ENCODE measurements at regions not wholly inside any gene's neighbourhood (a gene's known extent, or its start where the extent isn't known, plus 50 kb on each side); places are given as distances from the start of the nearest gene placed in this dataset.

DNA sequence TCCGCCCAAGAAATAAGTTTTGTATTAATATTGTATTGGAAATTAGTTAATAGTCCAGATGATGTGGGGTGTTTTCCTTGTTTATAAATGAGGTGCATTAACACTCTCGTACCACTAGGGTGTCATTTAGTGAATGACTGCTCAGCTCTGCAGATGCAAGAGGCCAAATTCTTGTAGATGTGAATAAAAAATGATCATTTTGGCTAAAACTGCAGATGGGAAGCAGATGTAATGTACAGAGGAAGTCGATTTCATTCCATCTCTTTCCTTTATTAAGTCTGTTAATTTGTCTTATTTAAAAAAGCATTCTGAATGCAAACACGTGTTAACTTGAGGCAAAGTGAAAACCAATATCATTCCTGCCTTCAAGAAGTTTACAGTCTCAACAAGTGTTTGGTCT, 108.1 kb downstream of the DHX15 start:
- in situ Hi-C loops (cut with MboI; ENCODE audit: low sequenced_read_pairs), result loop anchor here (25.0 kb wide), 1 partner anchor 511 kb away; no protein-coding TSS in a partner anchor

DNA sequence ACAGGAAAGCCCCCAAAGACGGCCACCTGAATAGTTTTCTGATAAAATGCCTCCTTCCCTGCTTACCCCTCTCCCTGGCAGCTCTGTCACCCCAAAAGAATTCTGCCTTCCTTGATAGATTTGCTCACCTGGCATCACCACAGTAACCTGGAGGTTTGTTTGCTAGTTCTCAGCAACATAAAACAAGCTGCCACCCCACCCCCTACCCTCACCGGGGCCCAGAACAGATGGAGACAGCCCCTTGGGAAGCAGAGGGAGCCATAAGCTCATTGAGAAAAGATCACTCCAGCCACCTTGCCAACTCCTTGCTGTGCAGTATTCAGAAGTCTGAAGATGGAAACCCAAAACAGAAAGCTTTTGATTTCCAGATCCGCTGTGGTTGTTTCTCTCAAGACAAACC, 108.6 kb downstream of the DHX15 start:
- in situ Hi-C loops (cut with MboI; ENCODE audit: low sequenced_read_pairs), result loop anchor here (25.0 kb wide), 1 partner anchor 512 kb away; no protein-coding TSS in a partner anchor

DNA sequence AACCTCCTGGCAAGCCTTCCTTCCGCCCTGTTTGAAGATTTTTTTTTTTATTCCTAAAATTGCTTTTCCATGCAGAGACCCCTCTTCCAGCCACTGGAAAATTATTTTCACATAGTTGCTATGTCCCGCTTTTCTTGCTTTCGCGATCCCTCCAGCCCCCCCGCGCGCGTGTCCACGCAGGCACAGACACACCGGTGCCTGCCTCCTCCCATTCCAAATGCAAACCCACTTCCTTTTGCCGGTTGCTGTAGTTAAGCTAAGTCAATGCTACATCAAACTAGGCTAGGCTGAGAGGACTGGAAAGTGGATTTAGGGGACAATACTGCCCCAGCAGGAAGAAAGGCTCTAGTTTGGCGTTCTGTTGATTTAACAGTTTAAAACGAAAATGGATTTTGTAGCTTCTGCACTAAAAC, 111.0 kb downstream of the DHX15 start:
- in situ Hi-C loops (cut with MboI; ENCODE audit: low sequenced_read_pairs), result no loop called here

DNA sequence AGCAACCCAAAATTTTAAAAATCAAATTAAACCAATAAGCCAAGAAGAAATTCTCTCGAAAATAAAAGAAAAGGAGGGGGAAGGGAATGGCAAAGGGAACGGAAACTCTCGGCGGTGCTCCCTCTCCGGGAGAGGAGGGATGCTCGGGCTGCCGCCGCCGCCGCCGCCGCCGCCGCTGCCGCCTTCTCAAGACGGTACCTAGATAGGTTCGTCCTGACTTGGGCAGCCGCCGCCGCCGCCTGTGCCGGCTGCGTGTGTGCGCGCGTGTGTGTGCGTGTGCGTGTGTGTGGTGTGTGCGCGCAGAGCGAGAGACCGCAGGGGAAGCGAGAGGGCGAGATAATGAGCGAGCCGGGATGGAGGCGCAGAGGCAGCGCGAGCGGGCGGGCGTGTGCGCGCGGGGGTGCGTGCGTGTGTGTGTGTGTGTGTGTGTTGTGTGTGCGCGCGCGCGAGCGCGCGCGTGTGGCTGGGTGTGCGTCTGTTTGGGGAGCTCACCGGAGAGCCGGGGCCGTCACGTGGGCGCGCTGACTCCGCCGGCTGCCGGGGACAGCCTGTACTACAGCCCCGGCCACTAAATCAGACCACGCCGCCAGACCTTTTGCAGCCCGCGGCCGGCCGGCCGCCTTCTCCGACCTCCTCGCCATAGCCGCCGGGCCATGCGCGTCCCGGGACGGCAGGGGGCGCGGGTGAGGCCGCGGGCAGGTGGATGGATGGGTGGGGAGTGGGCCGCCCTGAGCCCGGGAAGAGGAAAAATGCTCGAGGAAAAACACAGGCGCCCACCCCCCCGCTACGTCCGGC, 111.6 kb downstream of the DHX15 start:
- in situ Hi-C loops (cut with MboI; ENCODE audit: low sequenced_read_pairs), result no loop called here

DNA sequence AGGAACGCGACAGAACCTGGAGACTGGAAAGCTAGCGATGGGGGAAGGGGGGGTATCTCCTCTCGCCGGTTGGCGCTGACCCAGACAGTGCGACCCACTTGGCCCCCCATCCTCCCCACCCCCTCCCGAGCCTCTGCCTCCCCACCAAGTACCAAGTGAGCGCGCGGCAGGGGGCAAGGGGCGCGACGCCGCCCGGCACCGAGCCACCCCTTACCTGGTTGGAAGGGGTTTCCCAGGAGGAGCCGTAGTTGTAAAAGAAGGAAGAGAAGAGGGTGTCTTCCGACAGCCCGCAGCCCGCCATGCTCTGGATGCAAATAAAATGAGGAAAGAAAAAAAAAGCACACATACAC, 112.2 kb downstream of the DHX15 start:
- in situ Hi-C loops (cut with MboI; ENCODE audit: low sequenced_read_pairs), result no loop called here

DNA sequence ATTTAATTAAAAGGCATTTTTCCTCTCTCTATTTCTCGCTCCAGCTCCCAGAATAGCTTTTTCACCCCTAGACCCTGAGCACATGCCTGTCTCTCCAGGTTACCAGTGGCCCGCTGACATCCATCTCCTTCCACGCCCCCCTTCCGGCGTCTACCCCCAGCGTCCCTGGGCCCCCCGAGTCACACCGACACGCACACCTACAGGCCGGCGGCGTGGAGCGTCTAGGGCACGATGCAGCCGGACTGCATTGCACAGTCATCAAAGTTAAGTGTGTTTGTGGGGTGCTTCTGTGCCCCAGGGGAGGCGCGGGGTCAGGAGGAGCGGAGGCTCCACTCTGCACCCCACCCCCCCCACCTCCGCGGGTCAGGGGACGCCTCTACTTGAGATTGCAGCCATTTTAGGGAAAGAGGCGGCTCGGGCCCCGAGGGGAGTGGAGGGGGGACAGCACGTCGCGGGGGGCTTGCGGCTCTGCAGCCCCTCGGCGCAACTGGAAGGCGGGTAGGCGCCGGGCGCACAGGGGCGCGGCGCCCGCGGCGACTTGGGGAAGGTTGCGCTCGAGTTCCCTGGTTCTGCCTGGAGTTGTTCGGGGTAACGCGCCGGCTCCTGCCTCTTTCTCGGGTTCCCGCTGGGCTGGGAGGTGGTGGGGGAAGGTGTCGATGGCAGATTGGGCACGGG, 112.7 kb downstream of the DHX15 start:
- in situ Hi-C loops (cut with MboI; ENCODE audit: low sequenced_read_pairs), result no loop called here

DNA sequence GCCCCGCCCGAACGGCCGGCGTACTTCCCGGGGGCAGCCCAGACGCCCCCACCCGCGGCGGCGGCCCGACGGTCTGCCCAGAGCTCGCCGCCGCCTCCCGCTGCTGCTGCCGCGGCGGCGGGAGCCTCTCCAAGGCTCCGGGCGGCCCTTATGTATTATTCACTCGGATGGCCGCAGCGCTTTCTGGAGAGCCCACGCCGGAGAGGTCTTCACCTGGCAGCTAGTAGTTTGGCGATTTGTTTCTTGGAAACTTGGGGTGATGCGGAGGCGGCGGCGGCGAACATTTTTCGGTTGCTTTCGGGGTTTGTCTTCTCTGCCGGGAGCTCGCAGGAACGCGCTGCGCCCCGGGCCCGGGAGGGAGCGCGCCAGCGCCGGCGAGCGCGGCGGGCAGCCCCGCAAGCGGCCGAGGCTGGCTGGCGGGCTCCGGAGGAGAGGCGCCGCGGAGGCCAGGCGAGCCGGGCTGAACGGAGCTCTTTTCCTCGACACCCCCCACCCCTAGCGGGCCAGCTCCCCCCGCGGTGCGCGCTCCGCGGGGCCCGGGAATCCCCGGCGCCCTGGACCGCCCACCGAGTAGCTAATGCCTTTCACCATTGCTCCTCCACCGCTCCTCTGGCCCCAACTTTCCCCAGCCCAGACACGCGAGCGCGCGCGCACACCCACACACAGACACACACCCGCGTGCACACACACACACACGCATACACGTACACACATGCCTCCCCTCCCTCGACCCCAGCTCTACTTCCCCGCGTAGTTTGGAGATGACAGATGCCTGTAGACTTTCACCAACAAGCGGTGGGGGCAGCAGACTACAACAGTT, 113.5 kb downstream of the DHX15 start:
- in situ Hi-C loops (cut with MboI; ENCODE audit: low sequenced_read_pairs), result no loop called here

DNA sequence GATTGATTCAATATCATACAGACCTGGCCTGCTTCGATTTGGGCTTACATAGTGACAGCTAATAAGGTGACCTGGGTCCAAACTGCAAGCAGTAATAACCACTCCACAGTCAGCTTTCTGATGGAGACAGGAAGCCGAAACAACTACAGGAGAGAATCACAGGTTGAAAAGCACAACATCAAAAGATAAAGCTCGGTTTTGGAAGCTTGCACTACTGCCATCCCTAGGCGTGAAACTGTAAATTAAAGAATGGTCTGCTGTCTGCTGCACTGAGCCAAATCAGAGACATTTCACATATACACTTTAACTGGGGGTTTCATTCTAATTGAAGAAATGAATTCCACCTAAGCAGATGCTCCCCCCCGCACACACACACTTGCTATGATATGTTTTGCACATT, 116.3 kb downstream of the DHX15 start:
- in situ Hi-C loops (cut with MboI; ENCODE audit: low sequenced_read_pairs), result no loop called here

DNA sequence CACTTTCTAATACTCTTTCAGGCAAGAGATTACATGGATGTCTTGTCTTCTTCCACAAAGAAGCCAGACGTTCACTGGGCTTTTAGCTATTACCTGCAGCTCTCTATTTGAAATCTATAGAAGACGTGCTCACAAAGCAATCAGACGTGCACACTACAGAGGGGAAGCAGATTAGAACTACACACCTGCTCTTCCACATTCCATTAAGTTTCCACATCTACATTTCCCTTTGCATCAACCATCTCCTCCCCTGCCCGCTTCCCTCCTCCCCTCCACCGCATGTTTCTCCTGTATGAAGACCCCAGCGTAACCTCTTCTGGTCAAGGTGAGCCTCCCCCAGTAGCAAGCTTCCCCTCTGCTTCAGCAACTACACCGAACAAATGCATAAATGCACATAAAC, 119.8 kb downstream of the DHX15 start:
- in situ Hi-C loops (cut with MboI; ENCODE audit: low sequenced_read_pairs), result no loop called here

DNA sequence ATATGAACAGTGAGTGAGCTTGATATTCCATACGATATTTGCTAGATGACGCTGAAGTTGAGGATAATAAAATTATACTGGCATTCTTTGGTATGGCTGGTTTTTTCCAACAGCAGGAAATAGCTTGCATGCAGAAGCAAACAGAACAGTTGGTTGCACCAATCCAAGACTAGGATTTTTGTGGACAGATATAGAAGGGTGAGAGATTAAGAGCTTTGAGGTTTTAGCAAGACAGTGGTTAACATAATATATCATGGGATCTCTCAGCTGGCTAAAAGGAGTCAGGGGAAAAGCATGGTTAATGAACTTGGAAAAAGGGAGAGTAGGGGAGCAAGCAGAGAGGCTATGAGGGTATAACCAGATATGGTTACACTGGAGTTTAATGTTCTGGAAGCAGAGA, 127.9 kb downstream of the DHX15 start:
- in situ Hi-C loops (cut with MboI; ENCODE audit: low sequenced_read_pairs), result no loop called here

DNA sequence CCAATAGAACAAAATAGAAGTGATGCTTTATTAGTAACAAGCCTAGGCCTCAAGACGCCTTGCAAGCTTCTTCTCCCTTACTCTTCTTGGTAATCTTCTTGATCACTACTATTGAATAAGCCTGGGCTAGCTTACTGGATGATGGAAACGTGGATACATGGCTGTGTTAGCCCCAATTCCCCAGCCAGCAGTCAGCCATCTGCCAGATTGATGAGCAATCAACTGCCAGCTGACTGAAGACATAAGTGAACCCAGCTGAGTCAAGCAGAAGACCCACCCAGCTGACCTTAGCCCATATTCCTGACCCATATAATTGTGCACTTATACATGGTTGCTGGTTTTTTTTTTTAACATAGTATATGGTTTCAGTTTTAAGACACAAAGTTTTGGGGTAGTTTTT, 130.4 kb downstream of the DHX15 start:
- in situ Hi-C loops (cut with MboI; ENCODE audit: low sequenced_read_pairs), result no loop called here

DNA sequence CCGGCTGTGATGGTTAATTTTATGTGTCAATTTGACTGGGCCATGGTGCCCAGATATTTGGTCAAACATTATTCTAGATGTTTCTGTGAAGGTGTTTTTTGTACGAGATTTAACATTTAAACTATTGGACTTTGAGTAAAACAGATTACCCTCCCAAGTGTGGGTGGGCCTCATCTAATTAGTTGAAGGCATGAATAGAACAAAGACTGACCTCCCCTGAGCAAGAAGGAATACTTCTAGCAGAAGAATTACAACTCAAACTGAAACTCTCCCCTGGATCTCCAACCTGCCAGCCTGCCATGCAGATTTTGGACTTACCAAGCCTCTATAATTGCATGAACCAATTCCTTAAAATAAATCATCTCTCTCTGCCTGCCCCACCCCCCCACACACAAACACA, 132.5 kb downstream of the DHX15 start:
- in situ Hi-C loops (cut with MboI; ENCODE audit: low sequenced_read_pairs), result no loop called here

DNA sequence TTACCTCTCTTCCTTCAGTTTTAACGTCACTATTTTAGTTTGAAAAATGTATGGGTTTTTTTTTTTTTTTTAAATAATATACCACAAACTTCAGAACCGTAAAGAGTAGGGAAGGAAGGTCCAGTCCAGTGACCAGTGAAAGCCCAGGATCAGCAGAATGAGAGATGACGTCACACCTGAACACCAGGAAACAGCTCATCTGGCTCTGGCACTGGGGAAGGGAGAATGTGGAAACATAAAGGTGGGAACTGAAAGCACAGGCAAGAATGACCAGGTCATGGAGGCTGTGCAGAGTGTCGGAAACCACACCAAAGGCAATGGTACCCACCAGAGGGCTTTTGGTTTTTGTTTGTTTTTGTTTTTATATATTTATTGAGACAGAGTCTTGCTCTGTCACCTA, 141.2 kb downstream of the DHX15 start:
- in situ Hi-C loops (cut with MboI; ENCODE audit: low sequenced_read_pairs), result no loop called here

DNA sequence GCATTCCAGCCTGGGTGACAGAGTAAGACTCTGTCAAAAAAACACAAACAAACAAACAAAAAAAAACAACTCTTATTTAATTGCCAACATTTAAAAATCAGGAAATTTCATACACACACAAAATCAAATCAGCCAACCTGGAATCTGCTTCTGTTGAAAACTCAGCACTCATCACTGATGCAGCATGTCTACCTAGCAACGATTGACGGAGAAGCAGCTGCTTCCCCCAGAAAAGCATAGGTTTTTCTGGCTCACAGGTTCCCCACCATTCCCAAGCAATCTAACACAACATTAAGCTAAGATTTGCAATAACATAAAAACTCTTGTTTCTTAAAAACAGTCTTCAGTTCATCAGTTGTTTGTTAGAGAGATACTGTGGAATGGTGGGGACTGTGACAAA, 143.6 kb downstream of the DHX15 start:
- in situ Hi-C loops (cut with MboI; ENCODE audit: low sequenced_read_pairs), result no loop called here

DNA sequence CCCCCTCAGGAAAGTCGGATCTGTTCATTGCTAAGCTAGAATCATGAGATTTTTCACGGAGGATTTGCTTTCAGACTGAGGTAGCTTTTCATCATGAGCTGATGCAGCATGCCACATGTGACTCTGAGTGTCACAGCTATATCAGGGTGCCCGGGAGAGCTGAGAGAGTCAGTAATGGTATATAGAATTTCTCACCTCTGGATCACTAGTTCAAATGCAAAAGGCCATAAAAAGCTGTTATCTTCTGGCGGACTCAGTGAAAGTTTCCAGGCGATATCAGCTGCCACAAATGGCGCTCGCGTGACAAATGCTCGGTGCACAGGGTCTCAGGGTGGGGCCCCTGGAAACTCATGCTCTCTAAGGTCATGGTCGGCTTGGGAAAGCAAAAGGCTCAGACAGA, 150.1 kb downstream of the DHX15 start:
- in situ Hi-C loops (cut with MboI; ENCODE audit: low sequenced_read_pairs), result no loop called here

DNA sequence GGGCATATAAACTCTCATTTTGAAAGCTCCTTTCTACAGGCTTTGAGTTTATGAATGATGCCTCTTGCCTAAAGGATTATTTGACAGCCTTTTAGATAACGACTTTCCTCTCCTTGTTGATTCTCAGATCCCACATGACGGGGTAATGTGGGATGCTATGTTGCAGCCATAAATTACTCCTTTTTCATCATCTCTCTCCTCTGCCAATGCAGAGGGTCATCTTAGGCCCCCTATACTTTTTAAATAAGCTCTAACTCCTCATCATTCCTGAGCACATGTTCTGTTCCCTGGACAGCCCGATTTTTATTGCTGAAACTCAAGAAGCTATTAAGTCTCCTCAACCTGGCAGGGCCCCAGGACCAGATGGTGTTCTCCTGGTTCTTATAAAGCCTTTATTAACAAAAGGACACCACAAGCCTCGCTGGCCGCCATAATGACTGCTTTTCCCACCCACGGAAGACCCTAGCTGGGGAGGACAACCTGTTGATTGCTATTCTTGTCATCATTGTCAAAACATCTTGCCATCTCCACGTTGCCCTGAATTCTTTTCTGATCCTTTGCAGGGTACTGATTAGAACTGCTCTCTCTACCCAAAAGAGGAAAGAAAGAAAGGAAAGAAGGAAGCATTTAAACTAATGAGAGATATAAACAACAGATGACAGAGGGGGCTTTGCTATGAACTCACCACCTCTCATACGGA, 150.7 kb downstream of the DHX15 start:
- in situ Hi-C loops (cut with MboI; ENCODE audit: low sequenced_read_pairs), result no loop called here

DNA sequence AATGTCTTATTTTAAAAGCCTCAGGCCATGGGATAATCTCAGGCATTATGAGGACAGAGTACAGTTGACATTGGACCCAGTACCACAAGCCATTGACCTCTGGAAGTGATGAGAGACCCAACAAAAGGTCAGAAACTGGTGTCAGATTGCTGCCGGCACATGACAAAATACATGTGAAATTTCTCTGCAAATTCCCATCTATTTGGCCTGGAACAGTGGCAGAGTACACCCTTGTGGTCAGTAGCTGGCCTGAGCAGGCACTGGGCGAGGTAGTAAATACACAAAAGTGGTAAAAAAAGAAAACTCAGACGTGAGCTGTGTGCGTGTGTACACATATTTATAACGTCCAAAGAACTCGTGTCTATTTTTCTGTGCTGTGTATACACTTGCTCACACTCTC, 155.5 kb downstream of the DHX15 start:
- in situ Hi-C loops (cut with MboI; ENCODE audit: low sequenced_read_pairs), result no loop called here

DNA sequence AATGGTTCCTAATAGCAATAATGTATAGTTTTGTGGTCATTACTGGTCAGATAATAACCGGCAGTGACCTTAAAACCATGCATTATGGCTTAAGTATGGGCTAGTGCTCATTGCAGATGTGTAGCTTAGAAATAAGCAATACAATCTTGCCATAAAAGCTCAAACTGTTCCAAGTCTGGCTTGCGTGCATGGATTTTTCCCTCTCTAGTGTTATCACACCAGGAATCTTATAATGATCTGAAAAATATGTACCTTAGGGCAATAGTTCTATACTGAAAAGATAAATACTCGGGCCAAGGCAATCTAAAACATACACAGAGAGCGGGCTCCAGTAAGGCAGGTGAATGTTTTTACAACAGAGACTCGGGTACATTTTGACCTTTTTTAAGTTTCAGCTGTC, 157.8 kb downstream of the DHX15 start:
- in situ Hi-C loops (cut with MboI; ENCODE audit: low sequenced_read_pairs), result no loop called here

DNA sequence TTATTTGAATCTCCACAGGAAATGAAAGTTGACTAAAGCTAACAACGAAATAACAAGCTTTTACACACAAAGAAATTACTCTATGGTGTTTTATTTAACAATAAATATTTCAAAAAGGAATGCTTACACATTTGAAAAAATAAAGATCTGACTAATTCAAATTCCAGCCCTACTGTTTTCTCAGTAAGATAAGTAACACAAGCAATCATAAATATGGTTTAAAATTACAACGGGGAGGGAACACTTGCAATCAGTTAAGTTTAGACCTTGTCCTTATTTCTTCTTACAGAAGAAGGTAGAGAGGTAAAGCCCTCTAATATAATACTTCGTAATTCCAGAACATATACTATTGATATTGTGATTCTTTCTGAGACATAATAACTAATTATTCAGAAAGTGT, 158.5 kb downstream of the DHX15 start:
- in situ Hi-C loops (cut with MboI; ENCODE audit: low sequenced_read_pairs), result no loop called here

DNA sequence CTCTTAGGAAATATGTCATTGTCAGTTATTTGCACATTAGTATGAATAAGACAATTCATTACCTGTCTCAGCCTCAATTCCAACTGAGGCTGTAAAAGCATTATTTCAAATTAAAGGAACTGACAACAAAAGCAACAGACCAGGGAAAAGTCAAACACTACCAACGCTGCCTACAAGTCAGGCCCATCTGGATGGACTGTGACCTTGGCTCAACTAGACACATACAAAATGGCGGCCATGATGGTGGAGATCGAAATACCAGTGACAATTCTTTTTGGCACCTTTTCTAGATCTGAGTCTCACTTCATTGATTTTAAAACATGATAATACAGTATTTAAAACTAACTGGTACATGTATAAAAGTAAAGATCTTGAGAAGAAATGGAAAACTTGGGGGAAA, 160.7 kb downstream of the DHX15 start:
- in situ Hi-C loops (cut with MboI; ENCODE audit: low sequenced_read_pairs), result no loop called here

DNA sequence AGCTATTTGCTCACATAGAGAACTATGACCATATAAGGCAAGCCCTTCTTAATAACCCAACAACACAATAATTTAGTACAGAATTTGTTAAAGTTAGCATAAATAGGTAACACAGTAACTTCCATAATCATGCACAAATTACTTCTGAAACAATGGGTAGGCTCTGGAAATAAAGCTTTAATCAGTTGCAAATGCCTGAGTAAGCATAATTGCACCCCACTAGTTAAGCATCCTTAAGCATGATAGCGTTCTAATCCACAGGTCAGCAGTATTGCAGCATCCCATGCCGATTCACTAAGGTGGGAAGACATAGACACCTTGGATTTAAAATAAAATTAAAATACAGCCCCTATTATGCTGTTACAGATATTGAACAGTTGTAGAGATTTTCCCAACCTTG, 161.7 kb downstream of the DHX15 start:
- in situ Hi-C loops (cut with MboI; ENCODE audit: low sequenced_read_pairs), result no loop called here

All from HL-60/S4 treated with retinoic acid at 250 ng/mL for 4 days and 3 days (cell line).